ENCODE measurements at regions not wholly inside any gene's neighbourhood (a gene's known extent, or its start where the extent isn't known, plus 50 kb on each side); places are given as distances from the start of the nearest gene placed in this dataset.

- TF ChIP-seq, protein P1, sequence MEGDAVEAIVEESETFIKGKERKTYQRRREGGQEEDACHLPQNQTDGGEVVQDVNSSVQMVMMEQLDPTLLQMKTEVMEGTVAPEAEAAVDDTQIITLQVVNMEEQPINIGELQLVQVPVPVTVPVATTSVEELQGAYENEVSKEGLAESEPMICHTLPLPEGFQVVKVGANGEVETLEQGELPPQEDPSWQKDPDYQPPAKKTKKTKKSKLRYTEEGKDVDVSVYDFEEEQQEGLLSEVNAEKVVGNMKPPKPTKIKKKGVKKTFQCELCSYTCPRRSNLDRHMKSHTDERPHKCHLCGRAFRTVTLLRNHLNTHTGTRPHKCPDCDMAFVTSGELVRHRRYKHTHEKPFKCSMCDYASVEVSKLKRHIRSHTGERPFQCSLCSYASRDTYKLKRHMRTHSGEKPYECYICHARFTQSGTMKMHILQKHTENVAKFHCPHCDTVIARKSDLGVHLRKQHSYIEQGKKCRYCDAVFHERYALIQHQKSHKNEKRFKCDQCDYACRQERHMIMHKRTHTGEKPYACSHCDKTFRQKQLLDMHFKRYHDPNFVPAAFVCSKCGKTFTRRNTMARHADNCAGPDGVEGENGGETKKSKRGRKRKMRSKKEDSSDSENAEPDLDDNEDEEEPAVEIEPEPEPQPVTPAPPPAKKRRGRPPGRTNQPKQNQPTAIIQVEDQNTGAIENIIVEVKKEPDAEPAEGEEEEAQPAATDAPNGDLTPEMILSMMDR (IDR thresholded peaks at IDR 0.05): no peak
- TF ChIP-seq POLR2A (IDR thresholded peaks at IDR 0.05): no peak
Observed at GRCh38 chr7:33810356-33810755, 95.0 kb upstream of the BMPER start.

Data from suprapubic skin (tissue), 3 donors.